ENCODE measurements at regions not wholly inside any gene's neighbourhood (a gene's known extent, or its start where the extent isn't known, plus 50 kb on each side); places are given as distances from the start of the nearest gene placed in this dataset.

DNA sequence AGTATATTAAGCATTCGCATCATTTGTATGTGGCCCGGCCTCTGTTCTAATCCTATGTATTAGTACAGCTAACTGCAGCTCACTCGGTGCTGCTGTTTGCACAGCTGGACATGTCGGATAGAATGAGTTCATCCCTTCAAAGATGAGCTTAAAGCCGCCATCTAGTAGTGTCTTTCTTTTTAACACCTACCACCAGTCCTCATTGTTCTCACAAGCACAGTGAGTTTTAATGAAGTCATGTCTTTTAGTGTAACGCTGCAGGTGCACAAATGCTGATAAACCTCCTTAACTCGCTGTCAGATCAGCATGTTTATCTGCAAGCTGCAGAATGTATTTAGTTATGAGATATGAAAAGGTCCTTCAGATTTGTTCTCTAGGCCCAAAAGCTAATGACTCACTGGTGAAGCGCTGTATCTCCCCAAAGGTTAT, 247.5 kb downstream of the MTERF1 start:
- H3K4me3 Mint-ChIP-seq: no peak overlapping the region
- DNase-seq: no peak
- H3K36me3 Mint-ChIP-seq: no peaks in the 10 kb centered on the region
- H3K27me3 Mint-ChIP-seq: no peaks in the 10 kb centered on the region
- H3K4me1 Mint-ChIP-seq: no peaks in the 10 kb centered on the region
- no peaks in the 10 kb centered on the region for H3K9me3 Mint-ChIP-seq
- CTCF ChIA-PET: interaction anchor here (0.8 kb wide), 1 partner anchor 544 kb away, joined by 7 read pairs; no protein-coding TSS in a partner anchor
- H3K27ac Mint-ChIP-seq: no peak overlapping the region

DNA sequence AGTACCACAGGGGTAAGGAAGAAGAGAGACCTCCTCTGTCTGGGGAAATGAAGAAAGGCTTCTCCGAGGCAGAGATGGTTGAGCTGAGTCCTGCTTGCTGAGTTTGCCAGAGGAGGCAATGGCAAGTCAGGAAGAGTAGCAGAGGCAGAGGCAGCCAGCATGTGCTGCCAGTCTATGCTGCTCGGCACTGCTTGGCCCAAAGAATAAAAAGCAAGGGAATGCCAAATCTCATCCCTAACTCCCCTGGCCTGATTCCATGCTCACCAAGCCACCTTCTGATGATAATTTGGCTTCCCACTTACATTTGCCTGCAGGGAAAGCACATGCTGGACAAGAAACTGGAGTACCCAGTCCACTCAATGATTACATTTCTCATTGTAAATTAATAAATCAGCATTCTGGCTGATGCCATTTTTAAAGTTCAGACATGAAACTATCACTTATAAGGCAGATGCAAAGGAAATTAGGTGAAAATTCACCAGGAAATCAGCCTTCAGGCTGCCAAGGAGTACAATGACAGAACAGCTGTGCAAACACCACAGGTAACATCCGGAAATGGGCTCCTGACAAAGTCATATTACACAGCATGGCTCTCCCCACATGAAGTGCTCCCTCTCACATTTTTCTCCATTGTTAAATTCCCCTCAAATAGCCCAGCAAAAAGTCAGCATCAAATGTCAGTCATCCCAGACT, 245.9 kb downstream of the MTERF1 start:
- no peaks in the 10 kb centered on the region for H3K27me3 Mint-ChIP-seq
- no peak overlapping the region for H3K4me3 Mint-ChIP-seq
- no peaks in the 10 kb centered on the region for H3K4me1 Mint-ChIP-seq
- H3K36me3 Mint-ChIP-seq: no peaks in the 10 kb centered on the region
- no peak overlapping the region for H3K27ac Mint-ChIP-seq
- CTCF ChIA-PET: no interaction called here
- no peaks in the 10 kb centered on the region for H3K9me3 Mint-ChIP-seq
- no peak for DNase-seq

DNA sequence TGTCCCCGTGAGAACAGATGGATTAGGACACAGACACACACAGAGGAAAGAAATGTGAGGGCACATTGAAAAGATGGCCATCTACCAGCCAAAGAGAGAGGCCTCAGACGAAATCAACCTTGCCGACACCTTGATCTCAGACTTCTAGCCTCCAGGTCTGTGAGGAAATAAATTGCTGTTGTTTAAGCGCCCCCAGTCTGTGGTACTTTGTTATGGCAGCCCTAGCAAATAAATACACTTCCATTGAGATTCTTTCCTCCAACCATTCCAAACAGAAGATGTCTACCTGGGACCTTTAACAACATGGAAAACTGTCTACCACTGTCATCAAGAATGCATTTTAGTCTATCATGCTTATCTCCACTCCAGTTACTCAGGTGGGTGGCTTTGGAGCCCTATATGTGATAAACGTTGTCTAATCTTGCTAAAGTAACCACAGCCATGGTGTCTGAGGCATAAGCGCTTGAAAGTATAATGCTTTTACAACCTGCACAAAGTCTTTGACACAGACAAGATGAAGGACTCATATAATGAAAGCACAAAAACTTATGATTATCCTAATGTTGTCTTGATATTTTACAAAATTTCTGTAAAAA, 244.3 kb downstream of the MTERF1 start:
- no peak overlapping the region for H3K27ac Mint-ChIP-seq
- no peaks in the 10 kb centered on the region for H3K36me3 Mint-ChIP-seq

DNA sequence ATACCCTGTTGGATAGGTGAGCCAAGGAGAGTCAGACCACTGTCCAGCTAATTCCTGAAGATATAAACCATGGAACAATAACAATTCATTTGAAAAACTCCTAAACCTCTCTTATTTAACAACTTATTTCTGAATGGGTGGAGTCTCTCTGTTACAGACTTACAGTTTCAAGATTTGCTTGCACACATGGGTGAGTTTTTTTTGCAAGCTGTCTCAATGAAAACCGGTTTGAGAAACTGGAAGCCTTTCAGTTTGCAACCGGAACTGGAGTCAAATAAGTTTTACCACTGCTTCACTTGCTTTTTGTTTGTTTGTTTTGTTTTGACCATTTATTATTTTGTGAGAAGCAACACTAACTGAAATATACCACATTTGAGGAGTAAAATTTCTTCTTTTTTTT, 243.8 kb downstream of the MTERF1 start:
- CTCF ChIA-PET: no interaction called here
- no peaks in the 10 kb centered on the region for H3K27me3 Mint-ChIP-seq
- DNase-seq: no peak
- no peaks in the 10 kb centered on the region for H3K36me3 Mint-ChIP-seq
- H3K4me1 Mint-ChIP-seq: no peaks in the 10 kb centered on the region
- no peak overlapping the region for H3K4me3 Mint-ChIP-seq
- H3K9me3 Mint-ChIP-seq: no peaks in the 10 kb centered on the region
- no peak overlapping the region for H3K27ac Mint-ChIP-seq

More for the DNA sequence above, 244.3 kb downstream of the MTERF1 start:
- Mint-ChIP-seq H3K9me3 (no peaks in the 10 kb centered on the region), H3K27me3 (no peaks in the 10 kb centered on the region), H3K4me1 (no peaks in the 10 kb centered on the region), H3K4me3 (no peak overlapping the region)
- CTCF ChIA-PET: no interaction called here
- DNase-seq: no peak

DNA sequence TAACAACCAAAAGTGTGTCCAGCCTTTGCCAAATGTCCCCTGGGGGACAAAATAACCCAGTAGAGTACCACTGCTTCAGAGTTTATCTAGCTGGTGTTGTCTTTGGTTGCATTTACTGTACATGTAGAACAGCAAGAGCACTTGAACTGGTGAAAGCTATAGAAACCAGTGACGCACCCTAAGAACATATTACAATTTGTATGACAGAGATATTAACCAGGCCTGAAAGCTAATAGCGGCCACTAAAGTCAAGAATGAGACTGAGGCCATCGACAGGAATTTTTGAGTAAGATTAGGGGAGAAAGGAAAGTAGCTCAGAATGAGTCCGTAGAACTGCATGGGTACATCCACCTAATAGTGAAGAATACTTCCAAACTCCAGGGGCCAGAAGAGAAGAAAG, 236.2 kb downstream of the MTERF1 start:
- Mint-ChIP-seq H3K27me3 (no peaks in the 10 kb centered on the region), H3K36me3 (no peaks in the 10 kb centered on the region), H3K4me3 (no peak overlapping the region), H3K9me3 (no peaks in the 10 kb centered on the region), H3K27ac (no peak overlapping the region), H3K4me1 (no peaks in the 10 kb centered on the region)
- no peak for DNase-seq
- CTCF ChIA-PET: interaction anchor here (0.6 kb wide), 1 partner anchor 14 kb away, joined by 3 read pairs; no protein-coding TSS in a partner anchor

DNA sequence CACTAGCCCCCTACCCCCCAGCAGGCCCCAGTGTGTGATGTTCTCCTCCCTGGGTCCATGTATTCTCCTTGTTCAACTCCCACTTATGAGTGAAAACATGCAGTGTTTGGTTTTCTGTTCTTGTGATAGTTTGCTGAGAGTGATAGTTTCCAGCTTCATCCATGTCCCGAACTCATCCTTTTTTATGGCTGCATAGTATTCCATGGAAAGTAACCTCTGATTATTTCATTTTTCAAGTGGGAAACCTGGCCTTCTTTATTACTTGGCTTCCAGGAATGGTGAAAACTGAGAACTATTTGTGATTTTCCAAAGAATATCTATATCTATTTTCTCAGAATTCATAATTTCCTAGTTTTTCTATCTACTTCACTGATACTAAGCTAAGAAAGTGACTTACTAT, 235.0 kb downstream of the MTERF1 start:
- CTCF ChIA-PET: no interaction called here
- Mint-ChIP-seq H3K27ac (no peak overlapping the region), H3K9me3 (peaks cover 2% of the 10 kb centered on the region), H3K36me3 (no peaks in the 10 kb centered on the region), H3K4me3 (no peak overlapping the region), H3K4me1 (no peaks in the 10 kb centered on the region), H3K27me3 (no peaks in the 10 kb centered on the region)
- no peak for DNase-seq

DNA sequence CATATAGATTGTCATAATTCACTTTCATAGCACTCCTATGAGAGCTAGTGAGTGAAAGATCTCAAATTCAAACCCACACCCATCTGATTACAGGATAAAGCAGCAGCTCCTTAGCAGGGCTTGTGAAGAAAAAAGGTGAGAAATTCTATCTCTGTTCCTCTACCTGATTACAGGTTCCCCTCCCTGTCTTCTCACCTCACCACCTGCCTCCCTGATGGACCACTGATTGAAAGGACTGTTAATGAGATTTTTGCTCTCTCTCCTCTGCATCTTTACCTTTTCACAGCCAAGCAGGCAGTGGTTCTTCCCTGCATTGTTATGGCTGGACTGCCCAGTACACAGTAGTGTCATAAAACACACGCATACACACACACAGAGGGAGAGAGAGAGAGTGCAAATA, 228.5 kb downstream of the MTERF1 start:
- Mint-ChIP-seq H3K27ac (no peak overlapping the region), H3K9me3 (peaks cover 2% of the 10 kb centered on the region), H3K36me3 (no peaks in the 10 kb centered on the region), H3K4me1 (no peaks in the 10 kb centered on the region), H3K4me3 (no peak overlapping the region), H3K27me3 (no peaks in the 10 kb centered on the region)
- CTCF ChIA-PET: no interaction called here
- DNase-seq: no peak

DNA sequence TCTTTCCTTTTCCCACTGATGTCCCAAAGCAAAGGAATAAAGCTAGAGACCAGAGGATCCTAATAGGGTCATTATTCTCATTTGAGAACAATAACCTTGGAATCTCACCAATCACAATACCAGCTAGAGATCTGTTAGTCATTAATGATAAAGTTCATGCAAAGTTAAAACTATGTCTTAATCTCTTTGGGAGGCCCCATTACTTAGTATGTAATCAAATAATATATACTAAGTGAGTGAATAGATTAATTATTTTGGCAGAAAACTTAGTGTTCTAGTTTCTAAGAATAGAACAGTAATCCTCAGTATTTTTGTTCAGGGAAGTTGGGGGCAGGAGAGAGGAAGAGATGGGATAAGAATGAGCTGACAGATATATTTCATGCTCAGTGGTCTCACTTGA, 227.2 kb downstream of the MTERF1 start:
- peaks cover 2% of the 10 kb centered on the region for H3K9me3 Mint-ChIP-seq
- no peaks in the 10 kb centered on the region for H3K36me3 Mint-ChIP-seq
- DNase-seq: no peak

DNA sequence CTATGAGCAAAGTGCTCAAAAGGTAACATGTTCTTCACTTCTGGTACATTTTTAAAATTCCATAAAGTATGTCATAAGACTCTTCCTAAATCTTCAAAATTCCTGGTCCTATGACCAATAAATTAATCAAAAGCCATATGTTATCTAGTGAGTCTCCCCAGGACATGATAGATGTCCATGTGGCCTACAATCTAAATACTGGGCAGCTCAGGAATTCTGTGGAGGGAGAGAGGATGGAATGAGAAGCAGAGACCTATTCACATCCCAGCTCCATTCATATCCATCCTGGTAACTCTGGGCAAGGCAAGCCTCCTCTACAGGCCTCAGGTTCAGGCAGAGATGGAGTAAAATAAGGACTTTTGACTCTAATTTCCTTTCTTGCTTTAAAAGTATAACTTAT, 224.8 kb downstream of the MTERF1 start:
- H3K27ac Mint-ChIP-seq: no peak overlapping the region
- H3K9me3 Mint-ChIP-seq: no peaks in the 10 kb centered on the region
- H3K36me3 Mint-ChIP-seq: no peaks in the 10 kb centered on the region
- no peak overlapping the region for H3K4me3 Mint-ChIP-seq
- H3K4me1 Mint-ChIP-seq: no peaks in the 10 kb centered on the region
- no peak for DNase-seq
- CTCF ChIA-PET: no interaction called here
- no peaks in the 10 kb centered on the region for H3K27me3 Mint-ChIP-seq

More for the DNA sequence above, 227.2 kb downstream of the MTERF1 start:
- no peaks in the 10 kb centered on the region for H3K27me3 Mint-ChIP-seq
- no peak overlapping the region for H3K27ac Mint-ChIP-seq
- CTCF ChIA-PET: interaction anchor here (0.9 kb wide), 1 partner anchor 14 kb away, joined by 3 read pairs; no protein-coding TSS in a partner anchor
- no peaks in the 10 kb centered on the region for H3K4me1 Mint-ChIP-seq
- no peak overlapping the region for H3K4me3 Mint-ChIP-seq

DNA sequence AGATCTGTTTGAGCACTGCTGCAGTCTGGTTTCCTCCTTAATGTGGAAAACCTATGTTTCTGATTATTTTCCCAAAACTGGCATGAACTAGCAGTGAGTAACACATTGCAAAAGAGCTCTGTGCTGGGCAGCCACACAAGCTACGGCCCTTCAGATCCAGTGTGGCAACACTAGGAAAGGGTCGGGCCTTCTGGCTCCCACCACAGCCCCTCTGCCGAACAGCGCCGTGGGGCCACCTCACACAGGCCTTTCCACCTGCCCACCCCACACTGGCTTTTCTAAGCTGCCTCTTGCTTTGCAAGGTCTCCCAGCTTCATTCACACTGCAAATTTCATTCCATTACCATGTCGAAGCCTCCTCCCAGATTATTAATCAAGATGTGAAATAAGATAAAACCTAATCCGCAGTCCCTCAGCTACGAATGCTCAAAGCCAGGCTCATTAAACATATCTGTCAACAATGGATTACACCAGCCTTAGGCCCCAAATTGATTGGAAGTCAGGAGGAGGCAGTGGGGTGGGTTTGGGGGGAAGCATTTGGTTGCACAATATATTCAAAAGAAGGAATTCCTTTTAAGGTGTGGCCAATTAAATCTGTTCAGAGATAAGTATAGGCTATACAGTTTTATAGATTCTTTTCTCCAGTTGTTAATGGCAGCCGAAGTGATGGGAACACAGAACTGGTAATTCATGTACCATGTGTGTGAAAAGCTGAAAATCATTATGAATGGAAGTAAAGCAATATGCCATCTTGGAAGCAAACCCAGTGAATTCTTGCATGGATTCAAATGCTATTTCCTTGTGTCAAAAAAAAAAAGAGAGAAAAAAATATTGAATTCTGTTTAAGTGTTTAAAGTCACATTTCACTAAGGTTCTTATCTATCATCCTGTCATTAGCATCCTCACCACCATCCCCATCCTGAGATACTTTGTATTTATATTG, 223.7 kb downstream of the MTERF1 start:
- H3K9me3 Mint-ChIP-seq: no peaks in the 10 kb centered on the region
- CTCF ChIA-PET: no interaction called here
- H3K36me3 Mint-ChIP-seq: no peaks in the 10 kb centered on the region
- H3K4me3 Mint-ChIP-seq: no peak overlapping the region
- H3K27me3 Mint-ChIP-seq: no peaks in the 10 kb centered on the region
- H3K4me1 Mint-ChIP-seq: peaks cover 3% of the 10 kb centered on the region
- no peak overlapping the region for H3K27ac Mint-ChIP-seq
- DNase-seq: no peak

DNA sequence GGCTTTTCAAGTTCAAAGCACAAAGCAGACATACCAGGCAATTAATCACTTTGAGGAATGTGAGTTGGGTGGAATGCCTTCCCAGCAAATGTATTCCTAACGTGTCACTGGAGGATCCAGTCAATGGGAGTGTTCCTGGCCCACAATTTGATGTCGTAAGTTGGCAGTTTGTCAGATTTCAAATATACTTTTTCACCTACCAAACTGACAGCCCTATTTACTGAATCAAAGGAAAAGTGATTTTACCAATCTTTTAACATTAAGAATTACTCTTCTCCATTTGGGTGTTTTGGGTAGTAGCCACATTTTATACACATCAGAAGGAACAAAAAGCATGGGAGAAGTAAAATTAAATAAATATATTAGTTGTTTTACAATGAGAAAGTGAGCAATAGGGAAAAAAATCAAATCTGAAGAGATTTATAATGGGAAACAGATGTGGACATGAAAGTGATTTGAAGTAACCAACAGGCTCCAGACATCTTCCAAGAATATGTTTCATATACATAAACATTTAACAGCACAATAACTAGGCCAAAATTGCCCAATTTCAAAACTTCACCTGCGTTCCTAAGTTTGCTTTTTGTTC, 222.9 kb downstream of the MTERF1 start:
- H3K27ac Mint-ChIP-seq: no peak overlapping the region
- H3K4me3 Mint-ChIP-seq: no peak overlapping the region
- CTCF ChIA-PET: no interaction called here
- H3K9me3 Mint-ChIP-seq: no peaks in the 10 kb centered on the region
- H3K4me1 Mint-ChIP-seq: peaks cover 3% of the 10 kb centered on the region
- no peaks in the 10 kb centered on the region for H3K27me3 Mint-ChIP-seq
- DNase-seq: no peak
- H3K36me3 Mint-ChIP-seq: no peaks in the 10 kb centered on the region

DNA sequence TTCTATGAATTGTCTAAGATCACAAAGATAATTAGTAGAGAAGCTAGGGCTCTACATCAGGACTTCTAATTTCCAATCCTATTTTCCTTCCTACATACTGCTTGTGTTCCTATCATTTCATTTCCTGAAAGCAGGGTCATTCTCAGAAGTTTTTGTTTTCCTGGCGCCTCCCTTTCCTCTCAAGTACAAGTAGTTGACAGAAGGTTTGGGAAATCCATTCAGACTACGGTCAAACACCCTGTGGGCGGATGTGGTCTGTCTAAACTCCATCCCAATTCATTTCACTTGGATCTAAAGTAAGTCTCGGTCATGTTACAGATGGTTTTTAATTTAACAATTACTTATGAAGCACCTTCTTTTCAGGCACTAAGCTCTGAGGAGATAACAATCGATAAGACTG, 221.4 kb downstream of the MTERF1 start:
- no peak overlapping the region for H3K27ac Mint-ChIP-seq
- H3K4me3 Mint-ChIP-seq: no peak overlapping the region
- no peaks in the 10 kb centered on the region for H3K9me3 Mint-ChIP-seq
- H3K4me1 Mint-ChIP-seq: peaks cover 3% of the 10 kb centered on the region
- H3K36me3 Mint-ChIP-seq: no peaks in the 10 kb centered on the region
- H3K27me3 Mint-ChIP-seq: no peaks in the 10 kb centered on the region
- DNase-seq: no peak
- CTCF ChIA-PET: no interaction called here

DNA sequence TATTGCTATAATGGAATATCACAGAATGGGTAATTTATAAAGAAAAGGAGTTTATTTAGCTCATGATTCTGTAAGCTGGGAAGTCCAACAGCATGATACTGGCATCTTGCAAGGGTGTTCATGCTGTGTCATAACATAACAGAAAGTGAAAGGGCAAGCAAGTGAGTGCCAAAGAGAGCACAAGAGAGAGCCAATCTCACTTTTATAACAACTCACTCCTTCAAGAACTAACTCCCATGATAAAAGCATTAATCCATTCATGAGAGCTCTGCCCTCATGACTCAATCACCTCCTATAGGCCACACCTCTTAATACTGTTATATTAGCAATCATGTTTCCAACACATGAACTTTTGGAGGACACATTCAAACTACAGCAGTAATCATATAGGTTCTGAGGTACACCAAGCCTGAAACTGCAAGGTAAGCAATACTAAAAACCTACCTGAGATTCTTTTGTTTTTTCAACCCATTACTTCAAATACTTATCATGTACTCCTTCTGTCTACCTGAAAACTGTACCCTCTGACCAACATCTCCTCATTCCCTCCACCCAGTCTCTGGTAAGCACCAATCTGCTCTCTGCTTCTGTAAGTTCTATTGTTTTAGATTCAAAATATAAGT, 219.7 kb downstream of the MTERF1 start:
- CTCF ChIA-PET: no interaction called here
- Mint-ChIP-seq H3K4me1 (peaks cover 3% of the 10 kb centered on the region), H3K36me3 (no peaks in the 10 kb centered on the region), H3K4me3 (no peak overlapping the region), H3K9me3 (no peaks in the 10 kb centered on the region), H3K27ac (no peak overlapping the region), H3K27me3 (no peaks in the 10 kb centered on the region)
- no peak for DNase-seq

DNA sequence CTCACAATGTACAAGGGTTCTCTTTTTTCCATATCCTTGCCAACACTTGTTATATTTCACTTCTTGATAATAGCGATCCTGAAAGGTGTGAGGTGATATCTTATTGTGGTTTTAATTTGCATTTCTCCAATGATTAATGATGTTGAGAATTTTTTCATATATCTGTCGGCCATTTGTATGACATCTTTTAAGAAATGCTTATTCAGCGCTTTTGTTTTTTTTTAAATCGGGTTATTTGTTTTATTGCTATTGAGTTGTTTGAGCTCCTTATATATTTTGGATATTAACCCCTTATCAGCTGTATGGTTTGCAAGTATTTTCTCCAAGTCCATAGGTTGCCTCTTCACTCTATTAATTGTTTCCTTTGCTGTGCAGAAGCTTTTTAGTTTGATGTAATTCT, 218.8 kb downstream of the MTERF1 start:
- CTCF ChIA-PET: no interaction called here
- no peak for DNase-seq
- Mint-ChIP-seq H3K36me3 (no peaks in the 10 kb centered on the region), H3K9me3 (no peaks in the 10 kb centered on the region), H3K27me3 (no peaks in the 10 kb centered on the region), H3K27ac (no peak overlapping the region), H3K4me1 (peaks cover 3% of the 10 kb centered on the region), H3K4me3 (no peak overlapping the region)

Measured in activated naive CD4-positive, alpha-beta T cell treated with anti-CD3 and anti-CD28 coated beads, Interleukin-2, amount 10 ng/mL, durations not matched to agents 7 days and 5 days (primary cell).